Fibroblast of lung (primary cell): ENCODE measurements at regions not wholly inside any gene's neighbourhood (a gene's known extent, or its start where the extent isn't known, plus 50 kb on each side); places are given as distances from the start of the nearest gene placed in this dataset.

ENCODE experiments used
- CTCF ChIP-seq, 2 donors: IDR thresholded peaks in 1 of 2; conservative IDR thresholded peaks in 1 of 2; 1 replicate in 1 of 2; 2 replicates in 1 of 2; pipeline ENCODE4 v1.5.1; 2011 to 2012; ENCODE audit warnings: low read length in 2 of 2, control low read depth in 1 of 2, inconsistent platforms in 1 of 2, low read depth in 1 of 2, mild to moderate bottlenecking in 1 of 2
- EZH2 ChIP-seq: IDR thresholded peaks from 2 replicates; pipeline ENCODE4 v1.5.1; 2012; ENCODE audit warnings: low read length, control low read depth, mild to moderate bottlenecking; ENCODE audit errors: missing control alignments

GRCh38 chr6:16993396-16993795 lies 108.5 kb upstream of the STMND1 start:
- TF ChIP-seq CTCF (conservative IDR thresholded peaks at IDR 0.05 in 1 of 2, IDR thresholded peaks at IDR 0.05 in 1 of 2; ENCODE audit: low read depth in 1 of 2, low read length in 2 of 2) (no peak), EZH2 (no peak)
